Left lung (tissue), 4 donors: ENCODE measurements at regions not wholly inside any gene's neighbourhood (a gene's known extent, or its start where the extent isn't known, plus 50 kb on each side); places are given as distances from the start of the nearest gene placed in this dataset.

Experiments
- ATAC-seq: fragments of 200-7000 bp; cut with Tn5 transposase; one replicate; pipeline ENCODE4 v1.9.1; 2020; ENCODE audit warnings: moderate library complexity
- DNase-seq, 4 donors: peaks; one replicate each; pipeline ENCODE4 v3.0.0-alpha.2; 2013 to 2020
- H3K27ac ChIP-seq, 2 donors: fragments of 200-600 bp; sonication (generic) in 1 of 2; one replicate each; pipeline versions ENCODE4 v1.5.0 to v1.8.0; 2020 to 2021
- H3K27me3 ChIP-seq, 2 donors: fragments of 200-600 bp; sonication (generic) in 1 of 2; one replicate each; pipeline versions ENCODE4 v1.5.0 to v1.8.0; 2020 to 2021
- H3K36me3 ChIP-seq, 2 donors: fragments of 200-600 bp; sonication (generic) in 1 of 2; one replicate each; pipeline versions ENCODE4 v1.5.0 to v1.8.0; 2020 to 2021
- H3K4me1 ChIP-seq, 2 donors: fragments of 200-600 bp; one replicate each; pipeline ENCODE4 v1.8.0; 2021
- H3K4me3 ChIP-seq, 2 donors: fragments of 200-600 bp; sonication (generic) in 1 of 2; one replicate each; pipeline versions ENCODE4 v1.5.0 to v1.8.0; 2020 to 2021; ENCODE audit warnings: mild to moderate bottlenecking in 1 of 2
- H3K9me3 ChIP-seq, 2 donors: fragments of 200-600 bp; sonication (generic) in 1 of 2; one replicate each; pipeline versions ENCODE4 v1.5.0 to v1.8.0; 2020 to 2021
- CTCF ChIP-seq, 2 donors: fragments of 200-600 bp; sonication (generic) in 1 of 2; IDR thresholded peaks; one replicate each; pipeline versions ENCODE4 v1.5.0 to v1.8.0; 2021; ENCODE audit warnings: antibody characterized with exemption in 2 of 2
- intact Hi-C, 2 donors: fragments of 100-400 bp; cut with DNase I; formaldehyde crosslinking; loops; one replicate each; pipeline versions ENCODE4 v1.11.2 to v1.14.2; 2022
- donor health status: DM: no; HTN: yes; CAD: no.
- donor health status: DM: no; HTN: no; CAD: no.

GRCh38 chr14:104316121-104316722 is 177.8 kb downstream of the KIF26A start:
- ATAC-seq, result no peak
- Histone ChIP-seq H3K27me3 (peaks cover 0 to 30% of the 10 kb centered on the region in 2 donors), H3K36me3 (no peaks in the 10 kb centered on the region), H3K4me3 (no peak overlapping the region), H3K4me1 (no peaks in the 10 kb centered on the region), H3K27ac (no peak overlapping the region), H3K9me3 (peaks cover 0 to 5% of the 10 kb centered on the region in 2 donors)
- peak in 1 of 4 donors; percentile 67 for DNase-seq
- no peak for TF ChIP-seq CTCF (IDR thresholded peaks at IDR 0.05)
- intact Hi-C loops, result no loop called here

- Histone ChIP-seq H3K4me3 (no peak overlapping the region), H3K27ac (no peak overlapping the region), H3K27me3 (peaks cover 0 to 37% of the 10 kb centered on the region in 2 donors), H3K36me3 (no peaks in the 10 kb centered on the region), H3K4me1 (no peaks in the 10 kb centered on the region), H3K9me3 (no peaks in the 10 kb centered on the region)
- intact Hi-C loops, result no loop called here
- peak in 2 of 4 donors; percentile 27 to 47 for DNase-seq
- TF ChIP-seq CTCF (IDR thresholded peaks at IDR 0.05), result no peak
- ATAC-seq, result no peak
Measured at GRCh38 chr14:104316723-104317491, 178.5 kb downstream of the KIF26A start.

GRCh38 chr14:104317492-104317805 is 179.1 kb downstream of the KIF26A start:
- ATAC-seq (no peak), DNase-seq (peak in 1 of 4 donors; percentile 59)
- Histone ChIP-seq H3K9me3 (no peaks in the 10 kb centered on the region), H3K27ac (no peak overlapping the region), H3K36me3 (no peaks in the 10 kb centered on the region), H3K27me3 (peaks cover 0 to 43% of the 10 kb centered on the region in 2 donors), H3K4me1 (no peaks in the 10 kb centered on the region), H3K4me3 (no peak overlapping the region)
- intact Hi-C loops, result no loop called here
- no peak for TF ChIP-seq CTCF (IDR thresholded peaks at IDR 0.05)

GRCh38 chr14:104317975-104318557 is 179.7 kb downstream of the KIF26A start:
- intact Hi-C loops, result no loop called here
- TF ChIP-seq CTCF (IDR thresholded peaks at IDR 0.05), result no peak

More at GRCh38 chr14:104317975-104318557, 179.7 kb downstream of the KIF26A start:
- Histone ChIP-seq H3K4me3 (no peak overlapping the region), H3K4me1 (no peaks in the 10 kb centered on the region), H3K27me3 (peaks cover 0 to 47% of the 10 kb centered on the region in 2 donors), H3K36me3 (no peaks in the 10 kb centered on the region), H3K9me3 (no peaks in the 10 kb centered on the region), H3K27ac (no peak overlapping the region)
- ATAC-seq, result no peak
- DNase-seq, result peak in 1 of 4 donors; percentile 59
